Activated CD8-positive, alpha-beta T cell treated with anti-CD3 and anti-CD28 coated beads, Interleukin-2, amount 10 ng/mL, durations not matched to agents 7 days and 5 days (primary cell): ENCODE measurements at regions not wholly inside any gene's neighbourhood (a gene's known extent, or its start where the extent isn't known, plus 50 kb on each side); places are given as distances from the start of the nearest gene placed in this dataset.

ENCODE experiments used
- ATAC-seq: fragments of 150-1000 bp; cut with Tn5 transposase; one replicate; pipeline ENCODE4 v1.10.0; 2021; ENCODE audit warnings: moderate library complexity
- CTCF ChIA-PET: fragments of 350-600 bp; sonication (Branson Sonifier 250); formaldehyde crosslinking; loops from one replicate; lab custom pipeline; 2021; ENCODE audit warnings: antibody characterized with exemption; lab: Charles Lee
- POLR2A ChIA-PET: fragments of 350-600 bp; sonication (Branson Sonifier 250); formaldehyde crosslinking; loops from one replicate; lab custom pipeline; 2021; ENCODE audit warnings: antibody characterized with exemption; lab: Charles Lee
- DNase-seq: peaks from one replicate; pipeline ENCODE4 v3.0.0-alpha.2; 2020
- H3K27ac Mint-ChIP-seq: one replicate; pipeline ENCODE4 v1.8.0; 2021; ENCODE audit warnings: mild to moderate bottlenecking, mixed read lengths
- H3K27me3 Mint-ChIP-seq: one replicate; pipeline ENCODE4 v1.8.0; 2021; ENCODE audit warnings: low read depth, mixed read lengths
- H3K36me3 Mint-ChIP-seq: one replicate; pipeline ENCODE4 v1.8.0; 2021; ENCODE audit warnings: low read depth, mixed read lengths
- H3K4me1 Mint-ChIP-seq: one replicate; pipeline ENCODE4 v1.8.0; 2021; ENCODE audit warnings: low read depth, mixed read lengths
- H3K4me3 Mint-ChIP-seq: one replicate; pipeline ENCODE4 v1.8.0; 2021; ENCODE audit warnings: mild to moderate bottlenecking, mixed read lengths
- H3K9me3 Mint-ChIP-seq: one replicate; pipeline ENCODE4 v1.8.0; 2022; ENCODE audit warnings: mixed read lengths; ENCODE audit not compliant: insufficient read depth

- no peak for ATAC-seq
- POLR2A ChIA-PET, result no interaction called here
- Mint-ChIP-seq H3K9me3 (no peaks in the 10 kb centered on the region), H3K4me3 (no peak overlapping the region), H3K27ac (no peak overlapping the region), H3K4me1 (no peaks in the 10 kb centered on the region), H3K36me3 (no peaks in the 10 kb centered on the region), H3K27me3 (no peaks in the 10 kb centered on the region)
- CTCF ChIA-PET, result no interaction called here
- no peak for DNase-seq
Measured at GRCh38 chr13:76719955-76720354, 166.2 kb downstream of the KCTD12 start.

GRCh38 chr13:76717092-76717491 lies 169.1 kb downstream of the KCTD12 start:
- H3K4me3 Mint-ChIP-seq, result no peak overlapping the region
- H3K4me1 Mint-ChIP-seq, result no peaks in the 10 kb centered on the region
- no peaks in the 10 kb centered on the region for H3K36me3 Mint-ChIP-seq
- CTCF ChIA-PET, result no interaction called here
- no peak for DNase-seq
- POLR2A ChIA-PET, result no interaction called here
- no peaks in the 10 kb centered on the region for H3K9me3 Mint-ChIP-seq
- ATAC-seq, result no peak
- no peak overlapping the region for H3K27ac Mint-ChIP-seq
- no peaks in the 10 kb centered on the region for H3K27me3 Mint-ChIP-seq

GRCh38 chr13:76715621-76716020 lies 170.6 kb downstream of the KCTD12 start:
- ATAC-seq (no peak), DNase-seq (no peak)
- no peaks in the 10 kb centered on the region for H3K4me1 Mint-ChIP-seq
- POLR2A ChIA-PET, result interaction anchor here (0.5 kb wide), 1 partner anchor 31 kb away, joined by 5 read pairs; no protein-coding TSS in a partner anchor
- no peaks in the 10 kb centered on the region for H3K27me3 Mint-ChIP-seq
- CTCF ChIA-PET, result no interaction called here
- no peaks in the 10 kb centered on the region for H3K36me3 Mint-ChIP-seq
- no peaks in the 10 kb centered on the region for H3K9me3 Mint-ChIP-seq
- H3K27ac Mint-ChIP-seq, result no peak overlapping the region
- H3K4me3 Mint-ChIP-seq, result no peak overlapping the region

GRCh38 chr13:76715075-76715474 lies 171.1 kb downstream of the KCTD12 start:
- Mint-ChIP-seq H3K9me3 (no peaks in the 10 kb centered on the region), H3K27me3 (no peaks in the 10 kb centered on the region), H3K4me3 (no peak overlapping the region), H3K4me1 (no peaks in the 10 kb centered on the region), H3K27ac (no peak overlapping the region), H3K36me3 (no peaks in the 10 kb centered on the region)
- ChIA-PET POLR2A (interaction anchor here (0.5 kb wide), 1 partner anchor 31 kb away, joined by 5 read pairs; no protein-coding TSS in a partner anchor), CTCF (no interaction called here)
- ATAC-seq (no peak), DNase-seq (no peak)

GRCh38 chr13:76713280-76713679 lies 172.9 kb downstream of the KCTD12 start:
- POLR2A ChIA-PET, result no interaction called here
- CTCF ChIA-PET, result no interaction called here
- H3K36me3 Mint-ChIP-seq, result no peaks in the 10 kb centered on the region
- DNase-seq (no peak), ATAC-seq (no peak)
- no peaks in the 10 kb centered on the region for H3K4me1 Mint-ChIP-seq
- no peak overlapping the region for H3K4me3 Mint-ChIP-seq
- no peaks in the 10 kb centered on the region for H3K9me3 Mint-ChIP-seq
- H3K27me3 Mint-ChIP-seq, result no peaks in the 10 kb centered on the region
- no peak overlapping the region for H3K27ac Mint-ChIP-seq

- Mint-ChIP-seq H3K36me3 (no peaks in the 10 kb centered on the region), H3K9me3 (no peaks in the 10 kb centered on the region), H3K4me3 (no peak overlapping the region), H3K27ac (no peak overlapping the region), H3K4me1 (no peaks in the 10 kb centered on the region), H3K27me3 (no peaks in the 10 kb centered on the region)
- DNase-seq (no peak), ATAC-seq (no peak)
- ChIA-PET POLR2A (no interaction called here), CTCF (no interaction called here)
Measured at GRCh38 chr13:76711550-76712182, 174.5 kb downstream of the KCTD12 start.

- H3K4me3 Mint-ChIP-seq, result no peak overlapping the region
- CTCF ChIA-PET, result no interaction called here
- H3K4me1 Mint-ChIP-seq, result no peaks in the 10 kb centered on the region
- H3K9me3 Mint-ChIP-seq, result no peaks in the 10 kb centered on the region
- DNase-seq (no peak), ATAC-seq (no peak)
- no peaks in the 10 kb centered on the region for H3K36me3 Mint-ChIP-seq
- POLR2A ChIA-PET, result no interaction called here
- H3K27me3 Mint-ChIP-seq, result no peaks in the 10 kb centered on the region
- no peak overlapping the region for H3K27ac Mint-ChIP-seq
Measured at GRCh38 chr13:76709851-76710250, 176.4 kb downstream of the KCTD12 start.

GRCh38 chr13:76708138-76708688 lies 178.0 kb downstream of the KCTD12 start:
- Mint-ChIP-seq H3K36me3 (no peaks in the 10 kb centered on the region), H3K4me1 (no peaks in the 10 kb centered on the region), H3K4me3 (no peak overlapping the region), H3K9me3 (no peaks in the 10 kb centered on the region), H3K27ac (no peak overlapping the region), H3K27me3 (no peaks in the 10 kb centered on the region)
- ATAC-seq (no peak), DNase-seq (no peak)
- ChIA-PET POLR2A (no interaction called here), CTCF (no interaction called here)

GRCh38 chr13:76707360-76707759 lies 178.8 kb downstream of the KCTD12 start:
- Mint-ChIP-seq H3K27me3 (no peaks in the 10 kb centered on the region), H3K4me3 (no peak overlapping the region), H3K36me3 (no peaks in the 10 kb centered on the region), H3K27ac (no peak overlapping the region), H3K4me1 (no peaks in the 10 kb centered on the region), H3K9me3 (no peaks in the 10 kb centered on the region)
- no peak for DNase-seq
- ATAC-seq, result no peak
- POLR2A ChIA-PET, result no interaction called here
- CTCF ChIA-PET, result no interaction called here

GRCh38 chr13:76703621-76704288 lies 182.4 kb downstream of the KCTD12 start:
- ATAC-seq (no peak), DNase-seq (no peak)
- Mint-ChIP-seq H3K27ac (no peak overlapping the region), H3K9me3 (no peaks in the 10 kb centered on the region), H3K4me3 (no peak overlapping the region), H3K36me3 (no peaks in the 10 kb centered on the region), H3K4me1 (no peaks in the 10 kb centered on the region), H3K27me3 (no peaks in the 10 kb centered on the region)
- CTCF ChIA-PET, result no interaction called here
- POLR2A ChIA-PET, result no interaction called here

GRCh38 chr13:76703216-76703615 lies 183.0 kb downstream of the KCTD12 start:
- Mint-ChIP-seq H3K9me3 (no peaks in the 10 kb centered on the region), H3K4me3 (no peak overlapping the region), H3K4me1 (no peaks in the 10 kb centered on the region), H3K27me3 (no peaks in the 10 kb centered on the region), H3K27ac (no peak overlapping the region), H3K36me3 (no peaks in the 10 kb centered on the region)
- ChIA-PET POLR2A (no interaction called here), CTCF (no interaction called here)
- no peak for ATAC-seq
- DNase-seq, result no peak

- ChIA-PET POLR2A (no interaction called here), CTCF (no interaction called here)
- ATAC-seq, result no peak
- H3K4me3 Mint-ChIP-seq, result no peak overlapping the region
- H3K27ac Mint-ChIP-seq, result no peak overlapping the region
- no peaks in the 10 kb centered on the region for H3K27me3 Mint-ChIP-seq
- H3K4me1 Mint-ChIP-seq, result no peaks in the 10 kb centered on the region
- H3K9me3 Mint-ChIP-seq, result no peaks in the 10 kb centered on the region
- DNase-seq, result no peak
- H3K36me3 Mint-ChIP-seq, result no peaks in the 10 kb centered on the region
Measured at GRCh38 chr13:76697288-76697687, 188.9 kb downstream of the KCTD12 start.
